HG03095 (cell line): ENCODE measurements at regions not wholly inside any gene's neighbourhood (a gene's known extent, or its start where the extent isn't known, plus 50 kb on each side); places are given as distances from the start of the nearest gene placed in this dataset.

Experiments
- ATAC-seq: cut with Tn5 transposase; IDR thresholded peaks from one replicate; pipeline ENCODE4 v1.9.1; 2021; ENCODE audit warnings: moderate library complexity; ENCODE audit not compliant: unreplicated experiment

DNA sequence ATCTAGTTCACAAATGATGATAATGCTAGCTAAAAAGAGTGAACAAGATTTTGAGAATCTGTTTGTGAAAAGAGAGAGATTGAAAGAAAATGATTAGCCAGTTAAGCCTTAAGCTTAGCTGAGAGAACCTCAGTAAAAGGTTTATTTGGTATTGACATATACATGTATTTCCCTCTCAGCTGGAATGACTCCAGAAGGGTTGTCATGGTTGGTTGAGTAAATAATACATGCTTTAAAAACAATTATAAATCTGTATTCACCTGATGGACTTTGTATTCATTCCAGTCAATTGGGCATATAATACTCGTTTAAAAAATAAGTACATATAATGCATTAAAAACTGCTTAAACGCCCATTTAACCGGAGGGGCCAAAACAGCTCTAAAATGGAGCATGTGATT, 181.4 kb downstream of the GRB14 start:
- no peak for ATAC-seq

GRCh38 chr2:164439235-164439634, 182.0 kb downstream of the GRB14 start:
- no peak for ATAC-seq

GRCh38 chr2:164438490-164439205, 182.6 kb downstream of the GRB14 start:
- no peak for ATAC-seq

GRCh38 chr2:164436131-164436530, 185.2 kb downstream of the GRB14 start:
- ATAC-seq = no peak

- no peak for ATAC-seq
Measured at GRCh38 chr2:164430166-164430783, 191.0 kb downstream of the GRB14 start.

GRCh38 chr2:164429354-164429753, 191.9 kb downstream of the GRB14 start:
- no peak for ATAC-seq

- no peak for ATAC-seq
Measured at GRCh38 chr2:164427111-164427510, 194.2 kb downstream of the GRB14 start.

GRCh38 chr2:164420787-164421186, 200.5 kb downstream of the GRB14 start:
- no peak for ATAC-seq

- ATAC-seq = no peak
Measured at GRCh38 chr2:164412831-164413230, 208.5 kb downstream of the GRB14 start.

DNA sequence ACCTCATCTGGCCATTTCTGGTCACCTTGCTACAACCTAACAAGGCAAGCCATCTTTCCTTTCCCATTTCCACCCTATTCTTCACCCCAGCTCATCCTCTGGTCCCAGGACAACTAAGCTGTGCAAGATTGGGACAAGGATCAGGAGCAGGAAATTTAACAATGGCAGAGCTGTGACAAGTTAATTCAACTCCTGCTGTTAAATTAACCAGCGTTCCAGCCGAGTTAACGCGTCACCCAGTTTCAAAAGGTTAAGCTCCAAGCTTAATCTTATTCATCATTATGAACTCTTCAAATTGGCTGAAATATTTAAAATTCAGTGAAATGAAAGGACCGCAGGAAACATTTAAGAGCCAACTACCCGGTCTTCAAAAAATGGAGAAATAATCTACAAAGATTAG, 231.9 kb downstream of the GRB14 start:
- ATAC-seq = no peak

DNA sequence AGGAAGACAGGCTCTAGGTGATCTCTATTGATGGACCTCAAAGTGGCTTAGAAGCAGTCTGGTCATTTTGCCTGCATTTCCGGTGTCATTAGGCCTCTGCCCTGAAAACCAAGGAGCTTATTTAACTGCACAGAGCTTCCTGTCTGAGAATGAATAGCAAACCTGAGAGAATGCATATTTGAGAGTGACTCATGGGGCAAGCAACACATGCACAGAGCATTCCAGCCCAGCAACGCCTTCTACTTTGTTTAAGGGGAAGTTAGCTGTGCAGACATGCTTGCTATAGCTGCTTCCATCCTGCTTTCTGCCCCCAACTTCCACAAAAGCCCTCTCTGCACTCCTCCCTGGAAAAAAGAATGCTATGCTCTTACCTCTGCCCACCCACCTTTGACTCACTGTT, 232.8 kb downstream of the GRB14 start:
- ATAC-seq = peak; percentile 92

DNA sequence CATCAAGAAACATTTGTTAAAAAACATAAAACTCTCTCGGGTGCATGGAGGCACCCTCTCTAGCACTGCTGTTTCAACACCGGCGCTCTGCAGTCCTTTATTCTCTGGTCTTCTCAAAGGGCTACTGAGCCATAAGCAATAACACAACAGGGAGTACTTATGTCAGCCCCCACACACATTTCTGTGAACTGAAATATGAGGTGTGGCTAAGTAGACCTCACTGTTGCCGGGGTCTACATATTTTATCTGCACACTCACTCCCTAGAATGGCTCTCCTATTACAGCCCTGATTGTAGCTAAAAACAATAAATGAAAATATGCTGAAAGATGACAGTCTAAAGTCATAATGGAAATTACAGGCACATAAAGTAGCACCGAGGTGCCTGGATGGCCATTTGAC, 235.1 kb downstream of the GRB14 start:
- no peak for ATAC-seq

GRCh38 chr2:164384434-164384833, 236.8 kb downstream of the GRB14 start:
- ATAC-seq = no peak

DNA sequence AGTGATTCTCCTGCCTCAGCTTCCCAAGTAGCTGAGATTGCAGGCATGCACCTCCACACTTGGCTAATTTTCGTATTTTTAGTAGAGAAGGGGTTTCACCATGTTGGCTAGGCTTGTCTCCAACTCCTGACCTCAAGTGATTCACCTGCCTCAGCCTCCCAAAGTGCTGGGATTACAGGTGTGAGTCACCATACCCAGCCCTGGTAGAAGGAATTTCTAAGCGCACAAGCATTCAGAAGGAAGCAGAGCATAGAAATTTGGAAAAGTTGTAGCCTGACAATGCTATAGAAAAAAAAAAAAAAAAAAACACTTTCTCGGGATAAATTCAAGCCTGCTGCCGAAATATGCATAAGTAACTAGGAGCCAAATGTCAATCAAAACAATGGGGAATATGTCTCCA, 249.4 kb downstream of the GRB14 start:
- ATAC-seq = no peak

- no peak for ATAC-seq
Measured at GRCh38 chr2:164369366-164369765, 251.9 kb downstream of the GRB14 start.

DNA sequence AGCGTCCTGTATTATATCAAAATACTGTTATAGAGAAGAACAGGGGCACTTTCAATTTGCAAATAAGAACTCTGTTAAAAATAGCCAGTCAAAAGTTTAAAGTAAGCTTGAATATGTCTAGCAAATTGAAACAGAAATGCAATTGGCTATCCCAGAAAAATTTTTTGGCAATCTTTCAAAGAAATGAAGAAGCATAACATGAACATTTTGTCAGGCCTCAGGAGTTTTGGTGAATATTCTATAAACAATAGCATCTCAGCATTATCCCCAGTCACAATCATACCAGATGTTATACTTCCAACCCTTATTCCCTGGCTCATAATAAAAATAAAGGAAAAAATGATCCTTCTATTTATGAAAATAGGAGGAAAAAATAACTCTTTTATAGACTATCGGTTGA, 252.4 kb downstream of the GRB14 start:
- no peak for ATAC-seq

GRCh38 chr2:164363646-164364045, 257.6 kb downstream of the GRB14 start:
- ATAC-seq = no peak

DNA sequence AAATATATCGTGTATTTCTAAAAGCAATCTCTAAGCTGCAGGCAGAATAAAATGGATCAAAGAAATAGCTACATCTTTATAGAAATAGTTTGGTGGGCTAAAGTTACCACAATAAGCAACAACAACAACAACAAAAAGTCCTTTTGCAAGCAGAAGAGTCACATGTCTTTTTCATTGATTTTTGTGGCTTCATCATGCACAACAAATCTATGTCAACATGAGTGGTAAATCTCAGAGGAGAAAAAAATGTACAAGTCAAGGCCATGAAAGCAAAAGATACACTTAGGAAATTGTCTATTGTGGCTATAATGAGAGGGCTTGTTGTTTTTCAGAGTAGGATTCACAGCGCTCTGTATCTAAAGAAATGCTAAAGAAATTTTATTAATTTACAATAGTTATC, 269.7 kb downstream of the GRB14 start:
- ATAC-seq = no peak

DNA sequence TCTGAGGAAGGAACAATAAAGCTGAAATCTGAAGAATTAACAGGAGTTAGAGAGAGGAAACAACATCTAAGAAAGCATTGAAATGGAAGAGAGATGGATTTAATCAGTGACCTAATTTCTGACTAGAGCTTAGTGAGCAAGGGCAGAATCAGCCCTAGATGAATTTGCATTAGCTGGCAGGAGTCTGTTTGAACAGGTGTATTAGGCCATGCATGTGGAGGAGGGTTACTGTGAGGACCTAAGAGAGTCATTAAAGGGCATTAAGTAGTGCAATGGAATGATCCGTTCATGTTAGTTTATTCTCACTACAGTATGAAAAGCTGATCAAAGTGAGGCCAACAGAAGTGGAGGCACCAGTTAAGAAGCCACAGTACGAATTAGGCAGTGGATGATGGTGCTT, 285.3 kb downstream of the GRB14 start:
- no peak for ATAC-seq

DNA sequence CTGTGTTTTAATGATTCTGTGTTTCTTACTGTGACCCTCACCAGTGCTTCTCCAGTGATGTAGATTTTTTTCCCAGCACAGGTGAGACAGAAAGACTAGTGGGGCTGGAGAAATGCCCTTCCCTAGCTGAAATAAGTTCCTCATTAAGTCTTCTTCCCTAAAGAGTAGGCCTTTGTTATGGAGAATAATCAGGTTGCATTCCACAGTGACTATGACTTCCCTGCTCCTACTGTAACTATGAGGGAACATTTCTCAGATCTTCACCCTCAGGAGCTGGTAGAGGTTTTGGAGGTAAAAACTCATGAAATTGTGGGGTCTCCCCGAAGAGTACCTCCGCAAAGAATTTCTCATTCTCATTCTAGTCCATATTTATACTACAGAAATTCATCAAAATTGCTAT, 286.2 kb downstream of the GRB14 start:
- ATAC-seq = no peak

DNA sequence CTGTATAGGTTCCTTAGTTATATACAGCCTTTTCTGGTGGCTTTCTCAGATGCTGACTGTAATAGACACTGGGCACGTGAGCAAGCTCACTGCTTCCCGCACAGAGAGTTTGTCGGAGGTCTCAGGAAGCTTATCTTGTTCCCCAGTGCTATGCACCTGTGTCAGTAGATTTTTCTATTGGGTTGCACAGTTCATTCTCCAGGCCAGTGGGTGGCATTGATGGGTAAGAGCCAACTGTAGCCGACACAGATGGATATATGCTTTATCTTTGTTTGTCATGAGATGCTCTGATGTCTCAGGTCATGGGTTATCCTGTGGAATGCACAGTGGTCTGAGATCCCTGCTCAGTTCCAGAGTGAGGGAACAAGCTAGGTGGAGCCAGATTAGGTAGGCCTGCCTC, 293.0 kb downstream of the GRB14 start:
- ATAC-seq = no peak

GRCh38 chr2:164323978-164324377, 297.3 kb downstream of the GRB14 start:
- no peak for ATAC-seq

DNA sequence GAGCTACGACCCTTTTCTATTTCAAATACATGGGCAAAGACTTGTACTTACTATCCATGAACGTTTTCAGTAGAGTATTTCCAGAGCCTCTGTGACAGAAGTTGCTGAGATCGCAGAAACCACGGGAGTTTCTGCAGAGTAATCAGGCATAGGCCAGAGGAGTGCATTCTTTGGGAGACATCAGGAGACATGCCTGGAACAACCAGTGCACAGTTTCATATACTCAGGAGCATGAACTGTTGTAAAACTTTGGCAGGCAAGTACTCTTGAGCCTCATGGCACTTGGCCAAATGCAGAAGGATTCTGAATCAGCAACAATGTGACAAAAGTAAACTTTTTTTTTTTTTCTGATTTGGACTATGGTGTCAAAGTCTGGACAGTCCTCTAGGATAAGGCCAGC, 307.1 kb downstream of the GRB14 start:
- ATAC-seq = no peak
